Endothelial cell (in vitro differentiated cells): ENCODE measurements at regions not wholly inside any gene's neighbourhood (a gene's known extent, or its start where the extent isn't known, plus 50 kb on each side); places are given as distances from the start of the nearest gene placed in this dataset.
"Not testable (repeated sequence)": the region's sequence is repeated elsewhere in the genome, so short reads cannot be mapped to it uniquely, and the experiment has no call there.

Experiments used
- DNase-seq: peaks from one replicate; pipeline ENCODE4 v3.0.0; 2021; ENCODE audit warnings: low spot score
- H3K27ac Mint-ChIP-seq: one replicate; pipeline ENCODE4 v1.8.0; 2021; ENCODE audit warnings: mixed read lengths, inconsistent platforms; ENCODE audit not compliant: unreplicated experiment
- H3K27me3 Mint-ChIP-seq: one replicate; pipeline ENCODE4 v1.8.0; 2021; ENCODE audit warnings: mild to moderate bottlenecking, moderate library complexity, mixed read lengths, inconsistent platforms; ENCODE audit not compliant: unreplicated experiment
- H3K36me3 Mint-ChIP-seq: one replicate; pipeline ENCODE4 v1.8.0; 2021; ENCODE audit warnings: mild to moderate bottlenecking, low read depth, mixed read lengths, inconsistent platforms; ENCODE audit not compliant: unreplicated experiment
- H3K4me1 Mint-ChIP-seq: one replicate; pipeline ENCODE4 v1.8.0; 2021; ENCODE audit warnings: mild to moderate bottlenecking, mixed read lengths, inconsistent platforms; ENCODE audit not compliant: unreplicated experiment
- H3K4me3 Mint-ChIP-seq: one replicate; pipeline ENCODE4 v1.8.0; 2021; ENCODE audit warnings: mild to moderate bottlenecking, mixed read lengths, inconsistent platforms; ENCODE audit not compliant: unreplicated experiment
- H3K9me3 Mint-ChIP-seq: one replicate; pipeline ENCODE4 v1.8.0; 2021; ENCODE audit warnings: mixed read lengths, inconsistent platforms; ENCODE audit not compliant: unreplicated experiment
- CTCF ChIP-seq: fragments of 200-600 bp; sonication (generic); IDR thresholded peaks from one replicate; pipeline ENCODE4 v1.5.0; 2021; ENCODE audit warnings: antibody characterized with exemption; ENCODE audit not compliant: unreplicated experiment

GRCh38 chr6:76835293-76835692 is 628.0 kb downstream of the HTR1B start:
- no peak for DNase-seq
- H3K4me3 Mint-ChIP-seq, result no peak overlapping the region
- no peaks in the 10 kb centered on the region for H3K36me3 Mint-ChIP-seq
- no peak overlapping the region for H3K27ac Mint-ChIP-seq
- H3K9me3 Mint-ChIP-seq, result no peaks in the 10 kb centered on the region
- no peak for TF ChIP-seq CTCF
- H3K4me1 Mint-ChIP-seq, result no peaks in the 10 kb centered on the region
- H3K27me3 Mint-ChIP-seq, result no peaks in the 10 kb centered on the region

- Mint-ChIP-seq H3K4me3 (no peak overlapping the region), H3K4me1 (no peaks in the 10 kb centered on the region), H3K36me3 (no peaks in the 10 kb centered on the region), H3K9me3 (no peaks in the 10 kb centered on the region), H3K27me3 (no peaks in the 10 kb centered on the region), H3K27ac (no peak overlapping the region)
- no peak for TF ChIP-seq CTCF
- DNase-seq, result no peak
Measured at GRCh38 chr6:76834399-76834798, 628.9 kb downstream of the HTR1B start.

- Mint-ChIP-seq H3K27ac (no peak overlapping the region), H3K27me3 (no peaks in the 10 kb centered on the region), H3K4me3 (no peak overlapping the region), H3K36me3 (no peaks in the 10 kb centered on the region), H3K4me1 (no peaks in the 10 kb centered on the region), H3K9me3 (peaks cover 7% of the 10 kb centered on the region)
- TF ChIP-seq CTCF, result no peak
- no peak for DNase-seq
Measured at GRCh38 chr6:76831299-76831698, 632.0 kb downstream of the HTR1B start.

GRCh38 chr6:76823578-76823977 is 639.7 kb downstream of the HTR1B start:
- not testable (repeated sequence) for H3K9me3 Mint-ChIP-seq, H3K27ac Mint-ChIP-seq, H3K27me3 Mint-ChIP-seq, H3K36me3 Mint-ChIP-seq, H3K4me3 Mint-ChIP-seq, DNase-seq, H3K4me1 Mint-ChIP-seq

- no peak overlapping the region for H3K27ac Mint-ChIP-seq
- H3K9me3 Mint-ChIP-seq, result no peaks in the 10 kb centered on the region
- H3K4me3 Mint-ChIP-seq, result no peak overlapping the region
- no peak for TF ChIP-seq CTCF
- H3K27me3 Mint-ChIP-seq, result peaks cover 2% of the 10 kb centered on the region
- peaks cover 3% of the 10 kb centered on the region for H3K36me3 Mint-ChIP-seq
- no peak for DNase-seq
- no peaks in the 10 kb centered on the region for H3K4me1 Mint-ChIP-seq
Measured at GRCh38 chr6:76818451-76818850, 644.8 kb downstream of the HTR1B start.

- no peak overlapping the region for H3K27ac Mint-ChIP-seq
- peaks cover 4% of the 10 kb centered on the region for H3K4me1 Mint-ChIP-seq
- H3K9me3 Mint-ChIP-seq, result no peaks in the 10 kb centered on the region
- no peak for TF ChIP-seq CTCF
- no peak overlapping the region for H3K4me3 Mint-ChIP-seq
- H3K27me3 Mint-ChIP-seq, result peaks cover 2% of the 10 kb centered on the region
- no peak for DNase-seq
- no peaks in the 10 kb centered on the region for H3K36me3 Mint-ChIP-seq
Measured at GRCh38 chr6:76817429-76817828, 645.9 kb downstream of the HTR1B start.
